NB4 (cell line): ENCODE measurements at regions not wholly inside any gene's neighbourhood (a gene's known extent, or its start where the extent isn't known, plus 50 kb on each side); places are given as distances from the start of the nearest gene placed in this dataset.

Source experiments
- CTCF ChIP-seq: IDR thresholded peaks from one replicate; pipeline ENCODE4 v1.5.1; 2012; ENCODE audit warnings: low read depth, low read length
- MAX ChIP-seq: IDR thresholded peaks from 2 replicates; pipeline ENCODE4 v1.6.1; 2011; ENCODE audit warnings: low read depth, low read length
- POLR2A ChIP-seq: IDR thresholded peaks from 2 replicates; pipeline ENCODE4 v1.6.1; 2011; ENCODE audit warnings: mild to moderate bottlenecking; ENCODE audit not compliant: insufficient read length; ENCODE audit errors: extremely low read depth

- no peak for TF ChIP-seq POLR2A
- TF ChIP-seq MAX, result no peak
- no peak for TF ChIP-seq CTCF
Measured at GRCh38 chr1:234858722-234859121, 248.7 kb upstream of the IRF2BP2 start.
